ENCODE measurements at regions not wholly inside any gene's neighbourhood (a gene's known extent, or its start where the extent isn't known, plus 50 kb on each side); places are given as distances from the start of the nearest gene placed in this dataset.
"Not testable (repeated sequence)": the region's sequence is repeated elsewhere in the genome, so short reads cannot be mapped to it uniquely, and the experiment has no call there.

DNA sequence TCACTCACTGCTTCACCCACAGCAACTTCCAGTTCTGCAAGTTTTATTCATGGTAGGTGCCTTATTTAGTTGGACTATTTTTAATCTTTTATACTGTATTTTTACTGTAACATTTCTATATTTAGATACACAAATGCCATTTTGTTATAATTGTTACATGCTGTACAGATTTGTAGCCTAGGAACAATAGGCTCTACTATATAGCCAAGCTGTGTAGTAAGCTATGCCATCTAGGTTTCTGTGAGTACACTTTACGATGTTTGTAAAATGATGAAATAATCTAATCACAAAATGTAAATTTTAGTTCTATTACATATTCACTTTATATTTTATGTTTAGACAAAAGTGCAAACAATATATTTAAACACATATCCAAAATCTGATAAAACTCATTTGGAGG is 1187.8 kb downstream of the TECRL start:
- Histone ChIP-seq H3K9me3 (ENCODE audit: control insufficient read depth, insufficient read depth, low read length) (no peaks in the 10 kb centered on the region), H3K36me3 (ENCODE audit: insufficient read depth, low read length) (no peaks in the 10 kb centered on the region), H3K9ac (ENCODE audit: low read depth, low read length) (no peak overlapping the region), H3K4me1 (ENCODE audit: insufficient read depth, low read length) (peaks cover 5% of the 10 kb centered on the region; the same call in 1 of the 2 replicates)

DNA sequence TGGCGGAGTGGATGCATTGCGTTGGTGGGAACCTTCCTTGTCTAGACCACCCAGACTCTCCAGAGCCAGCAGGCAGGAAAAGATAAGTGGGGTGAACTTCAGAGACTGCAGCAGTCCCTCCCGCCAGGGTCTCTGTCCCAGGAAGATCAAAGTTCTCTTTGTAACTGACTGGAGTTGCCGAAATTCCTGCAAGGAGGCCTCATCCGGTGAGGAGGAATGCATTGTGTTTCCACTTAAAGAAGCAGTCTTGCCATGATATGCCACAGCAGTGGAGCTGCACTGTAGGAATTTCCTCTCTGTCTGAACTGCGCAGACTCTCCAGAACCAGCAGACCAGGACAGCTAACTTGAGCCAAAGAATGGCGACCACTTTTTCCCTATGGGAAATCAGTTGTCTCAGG is 1190.4 kb downstream of the TECRL start:
- H3K9me3 ChIP-seq (ENCODE audit: control insufficient read depth, insufficient read depth, low read length): no peaks in the 10 kb centered on the region
- 0 out of 2 replicates have a peak, but pooled peaks cover 5% of the 10 kb centered on the region for H3K4me1 ChIP-seq (ENCODE audit: insufficient read depth, low read length)
- no peaks in the 10 kb centered on the region for H3K36me3 ChIP-seq (ENCODE audit: insufficient read depth, low read length)
- no peak overlapping the region for H3K9ac ChIP-seq (ENCODE audit: low read depth, low read length)

DNA sequence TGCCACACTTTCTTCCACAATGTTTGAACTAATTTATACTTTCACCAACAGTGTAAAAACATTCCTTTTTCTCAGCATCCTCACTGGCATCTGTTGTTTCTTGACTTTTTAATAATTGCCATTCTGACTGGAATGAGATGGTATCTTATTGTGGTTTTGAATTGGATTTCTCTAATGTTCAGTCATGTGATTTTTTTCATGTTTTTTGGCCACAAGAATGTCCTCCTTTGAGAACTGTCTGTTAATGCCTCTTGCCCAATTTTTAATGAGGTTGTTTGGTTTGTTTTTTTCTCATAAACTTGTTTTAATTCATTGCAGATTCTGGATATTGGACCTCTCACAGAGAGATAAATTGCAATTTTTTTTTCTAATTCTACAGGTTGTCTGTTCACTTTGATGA is 1195.2 kb downstream of the TECRL start:
- Histone ChIP-seq H3K4me1 (ENCODE audit: insufficient read depth, low read length) (0 out of 2 replicates have a peak, but pooled peaks cover under 1% of the 10 kb centered on the region), H3K36me3 (ENCODE audit: insufficient read depth, low read length) (no peaks in the 10 kb centered on the region), H3K9me3 (ENCODE audit: control insufficient read depth, insufficient read depth, low read length) (no peaks in the 10 kb centered on the region), H3K9ac (ENCODE audit: low read depth, low read length) (no peak overlapping the region)

DNA sequence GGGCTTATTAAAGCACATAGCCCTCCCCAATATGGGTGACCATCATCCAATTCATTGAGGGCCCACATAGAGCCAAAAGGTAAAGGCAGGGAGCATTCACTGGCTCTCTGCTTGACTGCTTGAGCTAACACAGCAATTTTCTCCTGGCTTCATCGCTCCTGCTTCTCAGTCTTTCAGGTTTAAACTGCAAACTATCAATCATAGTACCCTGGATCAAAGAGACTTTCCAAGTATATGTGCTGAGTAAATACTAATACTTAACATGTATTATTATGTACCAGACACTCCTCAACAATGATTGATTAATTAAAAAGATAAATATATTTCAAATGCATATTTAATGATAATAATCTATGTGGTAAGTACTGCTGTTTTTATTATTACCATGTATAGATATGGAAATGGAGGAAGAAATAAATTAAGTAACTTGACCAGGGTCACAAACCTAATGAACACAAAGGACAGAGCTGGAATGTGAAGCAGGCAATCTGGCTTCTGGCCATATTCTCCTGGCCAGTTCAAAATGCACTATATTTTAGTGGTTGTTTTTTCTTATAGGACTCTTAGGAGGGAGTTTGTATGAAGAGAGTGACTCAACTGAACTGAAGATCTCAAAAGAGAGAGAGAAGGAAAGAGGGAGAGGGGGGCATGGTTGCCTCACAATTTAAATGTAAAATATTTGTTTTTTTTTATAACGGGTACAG is 1197.3 kb downstream of the TECRL start:
- Histone ChIP-seq H3K4me1 (ENCODE audit: insufficient read depth, low read length) (no peaks in the 10 kb centered on the region), H3K9ac (ENCODE audit: low read depth, low read length) (no peak overlapping the region), H3K9me3 (ENCODE audit: control insufficient read depth, insufficient read depth, low read length) (no peaks in the 10 kb centered on the region), H3K36me3 (ENCODE audit: insufficient read depth, low read length) (no peaks in the 10 kb centered on the region)

DNA sequence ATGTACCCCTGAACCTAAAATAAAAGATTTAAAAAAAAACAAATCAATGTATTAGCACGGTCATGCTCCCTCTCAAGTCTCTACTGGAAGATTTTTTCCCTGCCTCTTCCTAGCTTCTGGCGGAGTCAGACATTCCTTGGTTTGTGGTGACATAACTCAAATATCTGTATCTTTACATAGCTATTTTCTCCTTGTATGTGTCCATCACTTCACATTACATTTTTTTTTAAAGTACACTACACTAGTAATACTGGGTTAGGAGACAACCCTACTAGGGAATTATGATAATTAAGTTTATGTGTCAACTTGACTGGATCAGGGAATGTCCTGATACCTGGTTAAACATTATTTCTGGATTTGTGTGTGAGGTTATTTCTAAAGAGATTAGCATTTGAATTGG is 1197.9 kb downstream of the TECRL start:
- H3K4me1 ChIP-seq (ENCODE audit: insufficient read depth, low read length): no peaks in the 10 kb centered on the region
- H3K9ac ChIP-seq (ENCODE audit: low read depth, low read length): no peak overlapping the region
- no peaks in the 10 kb centered on the region for H3K9me3 ChIP-seq (ENCODE audit: control insufficient read depth, insufficient read depth, low read length)
- H3K36me3 ChIP-seq (ENCODE audit: insufficient read depth, low read length): no peaks in the 10 kb centered on the region

DNA sequence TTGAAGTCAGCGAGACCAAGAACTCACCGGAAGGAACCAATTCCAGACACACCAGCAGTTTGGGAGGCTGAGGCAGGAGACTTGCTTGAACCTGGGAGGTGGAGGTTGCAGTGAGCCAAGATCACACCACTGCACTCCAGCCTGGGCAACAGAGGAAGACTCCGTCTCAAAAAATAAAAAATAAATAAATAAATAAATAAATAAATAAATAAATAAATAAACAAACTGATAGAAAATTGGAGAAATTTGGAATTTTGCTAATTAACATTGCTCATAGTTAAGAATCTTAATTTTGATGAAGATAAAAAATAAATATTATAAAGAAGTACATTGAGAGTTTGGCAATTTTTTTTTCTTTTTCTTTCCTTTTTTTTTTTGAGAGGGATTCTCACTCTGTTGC is 1216.2 kb downstream of the TECRL start:
- not testable (repeated sequence) for H3K9me3 ChIP-seq (ENCODE audit: control insufficient read depth, insufficient read depth, low read length); H3K36me3 ChIP-seq (ENCODE audit: insufficient read depth, low read length); H3K4me1 ChIP-seq (ENCODE audit: insufficient read depth, low read length); H3K9ac ChIP-seq (ENCODE audit: low read depth, low read length)

DNA sequence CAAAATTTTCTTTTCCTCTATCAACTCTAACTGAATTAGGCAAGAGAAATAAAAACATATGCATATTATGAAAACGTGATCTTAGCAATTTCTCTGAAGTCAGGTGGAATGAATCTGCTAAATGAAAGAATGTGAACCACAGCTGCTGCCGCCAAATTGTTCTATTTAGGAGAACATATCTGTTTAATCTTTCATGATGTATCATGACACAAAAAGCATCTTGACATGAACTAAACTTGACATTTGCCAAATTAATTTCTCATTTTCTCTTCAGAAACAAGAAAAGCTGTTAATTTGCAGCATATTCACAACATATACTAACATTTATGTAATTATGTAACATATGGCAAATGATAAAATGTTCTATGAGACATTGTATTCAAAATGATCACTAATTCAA is 1237.9 kb downstream of the TECRL start:
- Histone ChIP-seq H3K9ac (ENCODE audit: low read depth, low read length) (no peak overlapping the region), H3K9me3 (ENCODE audit: control insufficient read depth, insufficient read depth, low read length) (no peaks in the 10 kb centered on the region), H3K4me1 (ENCODE audit: insufficient read depth, low read length) (no peaks in the 10 kb centered on the region), H3K36me3 (ENCODE audit: insufficient read depth, low read length) (no peaks in the 10 kb centered on the region)

DNA sequence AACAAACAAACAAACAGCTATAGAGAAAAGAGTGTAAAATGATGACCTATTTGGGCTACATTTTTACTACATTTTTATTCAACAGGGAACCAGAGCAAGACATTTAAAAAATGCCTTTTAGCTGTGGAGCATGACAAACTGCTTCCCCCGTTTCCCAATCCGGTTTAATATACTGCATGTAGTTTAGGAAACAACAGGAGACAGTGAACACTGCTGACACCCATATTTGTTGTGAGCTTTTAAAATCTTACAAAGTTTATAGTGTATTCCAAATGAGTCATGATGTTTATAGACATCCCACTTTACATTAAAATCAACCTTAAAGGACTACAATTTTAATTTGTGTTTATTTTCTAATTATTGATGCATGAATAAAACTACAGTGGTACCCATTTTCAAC is 1238.3 kb downstream of the TECRL start:
- Histone ChIP-seq H3K9me3 (ENCODE audit: control insufficient read depth, insufficient read depth, low read length) (no peaks in the 10 kb centered on the region), H3K4me1 (ENCODE audit: insufficient read depth, low read length) (no peaks in the 10 kb centered on the region), H3K36me3 (ENCODE audit: insufficient read depth, low read length) (no peaks in the 10 kb centered on the region), H3K9ac (ENCODE audit: low read depth, low read length) (no peak overlapping the region)

DNA sequence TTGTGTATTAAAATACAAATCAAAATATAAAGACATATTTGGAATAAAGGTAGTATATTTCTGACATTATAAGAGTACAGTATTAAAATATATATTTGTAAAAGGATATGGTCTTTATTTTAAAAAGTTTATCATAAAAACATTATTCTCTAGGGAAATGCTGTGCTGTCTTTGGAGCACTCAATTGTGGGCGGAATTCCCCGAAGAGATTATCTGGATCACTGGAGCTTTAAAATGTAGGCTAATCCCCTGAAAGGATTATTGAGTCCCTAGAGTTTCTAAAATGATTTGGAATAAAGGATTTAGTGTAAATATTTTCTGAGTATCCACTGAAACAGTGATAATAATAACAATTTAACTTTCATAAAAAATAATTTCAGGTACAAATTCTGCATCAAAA is 1239.4 kb downstream of the TECRL start:
- Histone ChIP-seq H3K9ac (ENCODE audit: low read depth, low read length) (no peak overlapping the region), H3K9me3 (ENCODE audit: control insufficient read depth, insufficient read depth, low read length) (no peaks in the 10 kb centered on the region), H3K36me3 (ENCODE audit: insufficient read depth, low read length) (no peaks in the 10 kb centered on the region), H3K4me1 (ENCODE audit: insufficient read depth, low read length) (no peaks in the 10 kb centered on the region)

DNA sequence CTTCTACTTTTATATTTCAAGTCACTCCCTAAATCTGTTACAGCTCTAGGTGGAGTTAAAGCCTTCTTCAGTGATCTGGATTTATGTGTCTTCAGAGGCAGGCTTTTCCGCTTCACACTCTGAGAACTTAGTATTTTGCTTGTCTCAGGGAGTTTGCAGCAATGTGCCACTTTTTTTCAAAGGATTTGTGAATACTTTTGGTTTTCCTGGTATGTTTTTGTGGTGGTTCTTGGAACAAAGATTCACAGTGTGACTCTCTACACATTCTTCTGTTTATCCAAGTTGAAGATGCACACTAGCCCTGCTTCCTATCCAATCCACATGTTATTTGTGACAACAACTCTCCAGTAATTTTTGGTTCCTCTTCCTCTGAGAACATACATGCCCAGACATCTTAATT is 1253.7 kb downstream of the TECRL start:
- no peak overlapping the region for H3K9ac ChIP-seq (ENCODE audit: low read depth, low read length)
- no peaks in the 10 kb centered on the region for H3K9me3 ChIP-seq (ENCODE audit: control insufficient read depth, insufficient read depth, low read length)

DNA sequence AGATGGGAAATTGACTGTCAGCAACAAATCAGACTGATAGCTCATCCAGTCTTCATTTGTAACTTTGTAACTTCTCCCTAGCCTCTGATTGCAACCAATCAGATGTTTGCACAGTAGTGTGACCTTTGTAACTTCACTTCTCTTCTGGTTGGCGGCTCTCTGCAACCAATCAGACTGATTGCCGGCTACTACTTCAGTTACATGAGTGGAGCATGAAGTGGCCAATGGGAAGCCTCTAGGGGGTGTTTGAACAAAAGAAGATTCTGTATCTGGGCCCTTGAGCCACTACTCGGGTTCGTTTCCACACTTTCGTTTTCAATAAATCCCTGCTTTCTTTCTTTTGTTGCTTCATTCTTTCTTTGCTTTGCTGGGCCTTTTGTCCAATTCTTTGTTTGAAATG is 1285.8 kb downstream of the TECRL start:
- Histone ChIP-seq H3K9me3 (ENCODE audit: control insufficient read depth, insufficient read depth, low read length) (no peaks in the 10 kb centered on the region), H3K4me1 (ENCODE audit: insufficient read depth, low read length) (no peaks in the 10 kb centered on the region), H3K36me3 (ENCODE audit: insufficient read depth, low read length) (no peaks in the 10 kb centered on the region), H3K9ac (ENCODE audit: low read depth, low read length) (no peak overlapping the region)

More for the DNA sequence above, 1253.7 kb downstream of the TECRL start:
- H3K36me3 ChIP-seq (ENCODE audit: insufficient read depth, low read length): no peaks in the 10 kb centered on the region
- H3K4me1 ChIP-seq (ENCODE audit: insufficient read depth, low read length): no peaks in the 10 kb centered on the region

DNA sequence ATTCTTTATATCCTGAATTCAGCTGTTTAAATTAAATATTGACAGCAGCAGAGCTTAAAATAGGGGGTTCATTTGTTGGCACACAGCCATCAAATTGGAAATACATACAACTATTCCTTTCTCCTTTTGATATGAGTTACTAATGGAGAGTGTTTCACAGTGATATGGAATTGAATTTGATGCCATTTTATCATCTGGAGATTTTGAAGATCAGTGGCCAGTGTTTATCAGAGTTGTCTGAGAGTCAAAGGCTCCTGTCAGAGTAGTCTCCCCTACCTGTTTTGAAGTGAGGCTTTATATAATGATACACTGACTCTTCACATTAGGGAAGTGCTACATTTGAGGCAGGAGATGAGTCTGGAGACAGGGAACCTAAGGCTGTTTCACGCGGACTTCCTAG is 1286.3 kb downstream of the TECRL start:
- no peak overlapping the region for H3K9ac ChIP-seq (ENCODE audit: low read depth, low read length)
- H3K36me3 ChIP-seq (ENCODE audit: insufficient read depth, low read length): no peaks in the 10 kb centered on the region

DNA sequence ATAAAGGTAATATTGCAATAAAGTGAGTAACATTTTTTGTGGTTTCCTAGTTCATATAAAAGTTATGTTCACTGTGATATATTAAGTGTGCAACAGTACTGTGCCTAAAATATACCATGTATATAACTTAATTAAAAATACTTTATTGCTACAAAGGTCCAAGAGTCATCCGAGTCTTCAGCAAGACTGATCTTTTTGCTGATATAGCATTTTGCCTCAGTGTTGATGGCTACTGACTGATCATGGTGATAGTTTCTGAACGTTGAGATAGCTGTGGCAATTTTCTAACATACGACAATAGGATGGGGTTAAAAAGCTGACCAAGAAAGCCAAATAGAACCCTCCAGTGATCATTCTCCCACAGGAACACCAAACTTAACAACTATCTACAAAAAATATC is 1302.7 kb downstream of the TECRL start:
- no peaks in the 10 kb centered on the region for H3K36me3 ChIP-seq (ENCODE audit: insufficient read depth, low read length)
- H3K4me1 ChIP-seq (ENCODE audit: insufficient read depth, low read length): peaks cover 9% of the 10 kb centered on the region; the same call in 1 of the 2 replicates
- H3K9ac ChIP-seq (ENCODE audit: low read depth, low read length): no peak overlapping the region
- H3K9me3 ChIP-seq (ENCODE audit: control insufficient read depth, insufficient read depth, low read length): no peaks in the 10 kb centered on the region

More for the DNA sequence above, 1286.3 kb downstream of the TECRL start:
- Histone ChIP-seq H3K4me1 (ENCODE audit: insufficient read depth, low read length) (no peaks in the 10 kb centered on the region), H3K9me3 (ENCODE audit: control insufficient read depth, insufficient read depth, low read length) (no peaks in the 10 kb centered on the region)

DNA sequence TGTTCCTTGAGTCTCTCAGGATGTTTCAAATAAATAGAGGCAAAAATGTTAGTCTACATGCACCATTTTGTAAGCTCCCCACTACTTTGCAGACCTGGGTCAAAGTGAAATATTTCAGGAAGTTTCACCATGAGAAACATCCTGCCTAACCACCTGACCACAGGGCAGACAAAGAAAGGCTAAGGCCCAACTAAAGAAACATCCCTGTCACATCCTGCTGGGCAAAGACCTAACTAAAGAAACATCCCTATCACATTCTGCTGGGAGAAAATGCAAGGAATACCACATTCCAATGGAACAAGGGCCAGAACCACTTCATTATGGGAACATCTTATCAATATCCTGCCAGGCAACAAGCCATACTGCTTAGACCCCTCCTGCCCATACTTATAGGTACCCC is 1303.4 kb downstream of the TECRL start:
- H3K36me3 ChIP-seq (ENCODE audit: insufficient read depth, low read length): no peaks in the 10 kb centered on the region
- H3K4me1 ChIP-seq (ENCODE audit: insufficient read depth, low read length): peaks cover 9% of the 10 kb centered on the region; the same call in 1 of the 2 replicates
- H3K9ac ChIP-seq (ENCODE audit: low read depth, low read length): no peak overlapping the region
- H3K9me3 ChIP-seq (ENCODE audit: control insufficient read depth, insufficient read depth, low read length): no peaks in the 10 kb centered on the region

DNA sequence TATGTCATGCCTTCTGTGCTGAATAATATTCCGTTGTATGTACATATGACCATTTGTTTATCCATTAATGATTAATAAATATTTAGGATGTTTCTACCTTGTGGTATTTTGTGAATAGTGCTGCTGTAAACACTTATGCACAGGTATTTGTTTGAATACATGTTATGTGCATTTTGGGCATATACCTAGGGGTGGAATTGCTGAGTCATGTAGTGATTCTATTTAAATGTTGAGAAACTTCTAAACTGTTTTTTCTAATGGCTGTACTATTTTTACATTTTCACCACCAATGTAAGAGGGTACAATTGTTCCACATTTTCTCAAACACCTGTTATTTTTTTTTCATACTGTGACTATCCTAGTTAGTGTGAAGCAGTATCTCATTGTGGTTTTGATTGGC is 1318.6 kb downstream of the TECRL start:
- H3K36me3 ChIP-seq (ENCODE audit: insufficient read depth, low read length): no peaks in the 10 kb centered on the region
- no peak overlapping the region for H3K9ac ChIP-seq (ENCODE audit: low read depth, low read length)
- no peaks in the 10 kb centered on the region for H3K9me3 ChIP-seq (ENCODE audit: control insufficient read depth, insufficient read depth, low read length)
- H3K4me1 ChIP-seq (ENCODE audit: insufficient read depth, low read length): no peaks in the 10 kb centered on the region
